Stomach smooth muscle (tissue), 2 donors: ENCODE measurements at regions not wholly inside any gene's neighbourhood (a gene's known extent, or its start where the extent isn't known, plus 50 kb on each side); places are given as distances from the start of the nearest gene placed in this dataset.

ENCODE experiments used
- H3K27ac ChIP-seq: one replicate; pipeline ENCODE4 v1.7.0; 2013; ENCODE audit warnings: mild to moderate bottlenecking, low read length, inconsistent platforms
- H3K27me3 ChIP-seq, 2 donors: one replicate each; pipeline ENCODE4 v1.7.0; 2013; ENCODE audit warnings: low read length in 2 of 2; ENCODE audit not compliant: insufficient read depth in 2 of 2, control insufficient read depth in 1 of 2
- H3K36me3 ChIP-seq, 2 donors: one replicate each; pipeline ENCODE4 v1.7.0; 2013; ENCODE audit warnings: low read length in 2 of 2; ENCODE audit not compliant: control insufficient read depth in 2 of 2, insufficient read depth in 2 of 2
- H3K4me1 ChIP-seq: one replicate; pipeline ENCODE4 v1.7.0; 2013; ENCODE audit warnings: low read length; ENCODE audit not compliant: control insufficient read depth, insufficient read depth
- H3K4me3 ChIP-seq, 2 donors: one replicate each; pipeline ENCODE4 v1.7.0; 2013; ENCODE audit warnings: low read length in 2 of 2
- H3K9ac ChIP-seq, 2 donors: one replicate each; pipeline ENCODE4 v1.7.0; 2013; ENCODE audit warnings: low read length in 2 of 2, mild to moderate bottlenecking in 1 of 2
- H3K9me3 ChIP-seq, 2 donors: one replicate each; pipeline ENCODE4 v1.7.0; 2013; ENCODE audit warnings: low read length in 2 of 2; ENCODE audit not compliant: control insufficient read depth in 2 of 2
- donor health status: healthy.
- donor health status: Pancreatic carcinoma.

DNA sequence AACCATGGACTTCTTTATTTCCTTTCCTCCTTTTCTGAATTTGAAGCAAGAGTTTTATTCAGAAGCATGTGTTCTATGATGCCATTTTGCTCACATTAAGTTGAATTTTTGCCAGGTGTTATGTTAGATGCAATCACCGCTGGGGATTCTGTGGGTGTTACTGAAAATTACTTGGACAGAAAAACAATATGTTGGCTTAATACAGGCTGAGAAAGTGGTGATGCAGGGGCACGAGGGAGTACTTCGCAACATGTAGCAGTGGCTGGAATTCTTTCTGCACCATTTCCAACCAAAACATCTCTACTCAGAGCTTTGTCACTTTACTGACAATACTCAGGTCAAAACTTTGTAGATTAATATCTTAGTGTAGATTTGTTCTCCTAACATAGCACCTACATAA lies 109.2 kb upstream of the PCDH18 start:
- H3K9me3 ChIP-seq = no peaks in the 10 kb centered on the region
- H3K4me1 ChIP-seq = no peaks in the 10 kb centered on the region
- no peak overlapping the region for H3K4me3 ChIP-seq
- no peaks in the 10 kb centered on the region for H3K36me3 ChIP-seq
- no peaks in the 10 kb centered on the region for H3K27me3 ChIP-seq
- no peak overlapping the region for H3K9ac ChIP-seq
- no peak overlapping the region for H3K27ac ChIP-seq

DNA sequence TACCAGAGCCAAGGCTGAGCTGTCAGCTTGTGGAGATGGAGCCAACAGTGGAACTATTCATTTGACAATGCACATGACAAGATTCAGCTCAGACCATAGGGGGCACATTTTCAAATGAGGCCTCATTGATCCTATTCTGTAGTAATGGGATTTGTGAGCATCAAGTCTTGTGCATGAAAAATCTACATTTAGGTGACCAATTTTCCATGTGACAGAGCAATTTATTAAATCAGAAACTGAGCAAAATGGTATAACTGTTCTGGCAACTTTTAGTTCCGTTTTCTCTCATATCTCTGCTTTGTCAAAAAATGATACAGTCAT lies 108.5 kb upstream of the PCDH18 start:
- Histone ChIP-seq H3K4me3 (no peak overlapping the region), H3K27me3 (no peaks in the 10 kb centered on the region), H3K4me1 (no peaks in the 10 kb centered on the region), H3K27ac (no peak overlapping the region), H3K36me3 (no peaks in the 10 kb centered on the region), H3K9ac (no peak overlapping the region), H3K9me3 (no peaks in the 10 kb centered on the region)

DNA sequence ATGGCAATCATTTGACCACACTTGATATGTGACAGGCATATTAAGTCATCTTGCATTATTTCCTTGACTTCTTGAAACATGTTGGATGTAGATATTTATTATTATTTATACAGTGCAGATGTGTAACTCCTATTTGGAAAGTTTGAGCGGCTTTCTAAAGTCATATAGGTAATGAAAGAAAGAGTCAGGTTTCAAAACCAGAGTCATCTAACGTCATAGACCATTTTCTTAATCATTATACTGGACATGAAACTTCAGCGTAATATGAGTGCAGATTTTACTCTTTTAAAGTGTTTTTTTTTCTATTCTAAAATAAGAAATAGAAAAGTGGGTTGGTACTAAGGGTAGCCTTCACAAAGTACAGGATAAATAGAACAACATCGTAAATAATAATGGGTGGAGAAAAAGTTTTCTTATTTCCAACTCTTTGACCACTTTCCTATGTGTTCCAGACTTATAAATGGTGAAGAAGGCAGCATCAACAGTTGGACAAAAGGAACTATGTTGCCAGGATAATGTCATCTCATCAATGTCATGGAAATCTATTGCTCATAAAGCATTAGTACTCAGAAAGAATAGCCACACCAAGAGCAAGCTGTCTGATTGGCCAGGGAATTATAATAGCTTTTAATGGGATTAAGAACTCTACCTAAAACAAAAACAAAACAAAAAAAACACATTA lies 108.0 kb upstream of the PCDH18 start:
- H3K9me3 ChIP-seq = no peaks in the 10 kb centered on the region
- H3K27me3 ChIP-seq = no peaks in the 10 kb centered on the region
- no peak overlapping the region for H3K9ac ChIP-seq
- no peak overlapping the region for H3K27ac ChIP-seq
- H3K4me3 ChIP-seq = no peak overlapping the region
- H3K4me1 ChIP-seq = no peaks in the 10 kb centered on the region
- no peaks in the 10 kb centered on the region for H3K36me3 ChIP-seq

DNA sequence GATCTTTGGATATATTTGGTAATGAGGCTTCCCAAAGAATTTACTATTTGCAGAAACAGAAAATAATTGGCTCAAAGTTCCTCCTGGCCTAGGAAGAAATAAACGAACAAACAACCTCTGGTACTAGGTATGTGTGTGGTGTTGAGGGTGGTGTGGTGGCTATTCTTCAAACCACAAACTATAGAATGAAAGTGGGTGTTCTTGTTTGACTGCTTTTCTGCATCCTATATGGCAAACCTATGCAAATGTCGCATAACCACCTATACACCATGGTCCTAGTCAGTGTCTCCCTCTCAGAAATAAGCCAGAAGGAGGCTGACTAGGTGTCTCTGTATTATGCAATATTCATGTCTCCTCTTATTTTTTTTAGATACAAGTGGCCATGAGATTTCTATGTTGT lies 106.6 kb upstream of the PCDH18 start:
- Histone ChIP-seq H3K36me3 (no peaks in the 10 kb centered on the region), H3K9ac (no peak overlapping the region), H3K27ac (no peak overlapping the region)

DNA sequence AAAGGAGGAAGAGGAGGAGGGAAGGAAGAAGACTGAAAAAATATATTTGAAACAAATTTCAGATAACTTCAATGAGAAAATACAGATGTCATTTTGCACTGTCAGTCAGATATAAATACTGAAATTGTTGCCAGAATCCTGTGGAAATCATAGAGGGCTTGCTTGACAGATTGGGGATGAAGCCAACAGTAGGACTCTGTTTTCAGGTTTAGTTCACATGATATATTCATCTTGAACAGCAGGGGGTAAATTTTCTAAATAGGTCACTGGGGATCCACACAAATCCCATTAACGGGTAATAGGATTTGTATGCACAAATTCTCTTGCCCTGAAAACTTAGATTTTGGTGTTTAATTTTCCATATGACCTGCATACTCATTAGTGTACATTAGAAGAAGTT lies 103.3 kb upstream of the PCDH18 start:
- Histone ChIP-seq H3K9me3 (no peaks in the 10 kb centered on the region), H3K9ac (no peak overlapping the region), H3K27ac (no peak overlapping the region), H3K27me3 (no peaks in the 10 kb centered on the region), H3K4me1 (no peaks in the 10 kb centered on the region), H3K4me3 (no peak overlapping the region), H3K36me3 (no peaks in the 10 kb centered on the region)

More for the DNA sequence above, 106.6 kb upstream of the PCDH18 start:
- Histone ChIP-seq H3K4me1 (no peaks in the 10 kb centered on the region), H3K9me3 (no peaks in the 10 kb centered on the region), H3K4me3 (no peak overlapping the region), H3K27me3 (no peaks in the 10 kb centered on the region)

DNA sequence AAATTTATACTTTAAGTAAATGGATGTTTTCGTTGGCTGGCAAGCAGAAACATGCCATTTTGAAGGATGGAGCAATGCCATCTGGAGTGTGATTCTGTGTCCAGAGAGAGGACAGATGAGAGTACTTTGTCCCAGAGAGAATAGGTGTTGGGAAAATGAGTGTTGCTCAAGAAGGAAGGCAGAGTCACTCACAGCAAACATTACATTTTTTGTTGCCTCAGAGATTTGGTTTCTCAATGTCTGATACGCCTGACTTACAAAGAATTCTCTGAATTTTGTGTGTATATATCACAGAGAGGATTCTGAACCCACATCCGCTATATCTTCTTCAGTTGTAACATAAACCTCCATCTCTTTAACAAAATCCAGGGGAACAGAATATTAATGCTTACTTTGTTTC lies 102.8 kb upstream of the PCDH18 start:
- Histone ChIP-seq H3K27ac (no peak overlapping the region), H3K27me3 (no peaks in the 10 kb centered on the region), H3K4me3 (no peak overlapping the region), H3K9ac (no peak overlapping the region), H3K4me1 (no peaks in the 10 kb centered on the region), H3K36me3 (no peaks in the 10 kb centered on the region), H3K9me3 (no peaks in the 10 kb centered on the region)

DNA sequence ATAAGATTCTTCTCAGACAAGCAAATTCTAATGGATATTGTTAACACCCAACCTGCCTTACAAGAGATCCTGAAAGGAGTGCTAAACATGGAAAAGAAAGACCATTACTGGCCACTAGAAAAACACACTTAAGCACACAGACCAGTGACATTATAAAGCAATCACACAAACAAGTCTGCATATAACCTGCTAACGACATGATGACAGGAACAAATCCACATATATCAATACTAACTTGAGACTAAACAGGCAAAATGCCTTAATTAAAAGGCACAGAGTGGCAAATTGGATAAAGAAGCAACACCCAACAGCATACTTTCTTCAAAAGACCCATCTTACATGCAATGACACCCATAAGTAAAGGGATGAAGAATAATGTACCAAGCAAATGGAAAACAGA lies 100.5 kb upstream of the PCDH18 start:
- Histone ChIP-seq H3K4me1 (no peaks in the 10 kb centered on the region), H3K27ac (no peak overlapping the region), H3K27me3 (no peaks in the 10 kb centered on the region), H3K9ac (no peak overlapping the region), H3K9me3 (no peaks in the 10 kb centered on the region), H3K4me3 (no peak overlapping the region), H3K36me3 (no peaks in the 10 kb centered on the region)

DNA sequence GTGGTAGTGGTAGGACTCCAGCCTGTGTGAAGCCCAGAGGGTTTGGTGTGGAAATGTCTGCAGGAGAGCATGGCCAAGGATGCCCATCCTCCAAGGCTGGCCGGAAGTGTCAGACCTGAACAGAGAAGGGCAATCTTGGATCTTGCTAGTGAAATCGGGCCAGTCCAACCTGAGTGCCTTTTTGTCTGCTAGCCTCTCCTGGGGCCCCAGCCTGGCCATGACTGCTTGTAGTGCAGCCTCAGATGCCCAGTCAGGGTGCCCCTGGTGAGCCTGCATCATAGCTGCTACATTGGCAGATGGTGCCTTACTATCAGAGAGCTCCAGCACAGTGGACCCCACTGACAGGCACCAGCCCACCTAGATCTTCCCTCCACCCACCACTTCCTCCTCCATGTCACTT lies 99.3 kb upstream of the PCDH18 start:
- Histone ChIP-seq H3K9me3 (no peaks in the 10 kb centered on the region), H3K4me1 (no peaks in the 10 kb centered on the region), H3K9ac (no peak overlapping the region), H3K36me3 (no peaks in the 10 kb centered on the region), H3K27me3 (no peaks in the 10 kb centered on the region), H3K4me3 (no peak overlapping the region), H3K27ac (no peak overlapping the region)

DNA sequence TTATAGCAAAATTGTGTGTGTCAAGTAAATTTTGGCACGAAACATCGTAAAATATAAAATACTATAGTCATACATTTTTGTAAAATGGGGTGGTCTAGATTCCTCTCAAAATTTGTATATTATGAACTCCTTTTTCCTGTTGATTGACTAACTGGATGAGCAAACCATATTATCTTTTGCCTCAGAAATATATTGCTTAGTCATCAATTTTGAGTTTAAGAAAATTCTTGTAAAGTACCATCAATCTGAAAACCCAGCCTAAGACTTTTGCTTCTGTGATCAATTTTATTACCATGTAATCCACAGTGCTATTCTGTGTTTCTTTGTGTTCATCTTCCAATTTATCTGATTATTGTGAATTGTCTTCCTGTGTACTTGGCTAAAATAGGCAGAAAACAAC lies 98.0 kb upstream of the PCDH18 start:
- H3K4me1 ChIP-seq = no peaks in the 10 kb centered on the region
- H3K4me3 ChIP-seq = no peak overlapping the region
- no peaks in the 10 kb centered on the region for H3K9me3 ChIP-seq
- H3K36me3 ChIP-seq = no peaks in the 10 kb centered on the region
- no peak overlapping the region for H3K27ac ChIP-seq
- H3K27me3 ChIP-seq = no peaks in the 10 kb centered on the region
- no peak overlapping the region for H3K9ac ChIP-seq

DNA sequence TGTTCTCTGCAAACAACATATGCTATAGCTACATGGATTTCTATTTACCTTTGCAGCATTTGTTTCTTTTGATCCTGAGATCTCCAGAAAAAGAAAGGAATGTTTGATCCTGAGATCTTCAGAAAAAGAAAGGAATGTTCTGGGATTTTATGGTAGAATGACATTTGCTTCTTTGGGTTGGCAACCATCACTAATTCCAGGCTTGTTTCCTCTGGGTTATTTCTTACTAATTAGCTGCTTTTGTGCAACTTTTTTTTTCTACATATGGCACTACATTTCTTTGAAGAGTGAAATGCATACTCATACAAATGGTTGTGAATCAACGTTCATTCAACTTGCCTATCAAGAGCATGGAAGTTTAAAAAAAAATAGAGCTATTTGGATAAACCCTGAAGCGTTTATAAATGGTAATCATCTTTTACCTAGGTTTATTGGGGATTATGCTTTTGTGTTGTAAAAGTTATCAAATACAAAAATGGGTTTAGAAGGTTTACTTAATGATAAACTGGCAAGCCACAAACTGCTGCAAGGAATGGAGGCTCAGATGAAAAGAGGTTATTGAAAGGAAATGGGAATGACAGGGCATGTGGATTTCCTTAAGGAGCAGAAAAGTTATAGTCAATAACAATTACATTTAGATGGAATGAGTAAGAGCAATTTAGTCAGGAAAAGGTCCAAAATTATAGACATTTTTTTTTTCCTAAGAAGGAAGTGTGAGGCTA lies 95.6 kb upstream of the PCDH18 start:
- no peaks in the 10 kb centered on the region for H3K36me3 ChIP-seq
- H3K9me3 ChIP-seq = no peaks in the 10 kb centered on the region
- no peak overlapping the region for H3K9ac ChIP-seq
- no peak overlapping the region for H3K4me3 ChIP-seq
- H3K27me3 ChIP-seq = no peaks in the 10 kb centered on the region
- no peaks in the 10 kb centered on the region for H3K4me1 ChIP-seq
- no peak overlapping the region for H3K27ac ChIP-seq

DNA sequence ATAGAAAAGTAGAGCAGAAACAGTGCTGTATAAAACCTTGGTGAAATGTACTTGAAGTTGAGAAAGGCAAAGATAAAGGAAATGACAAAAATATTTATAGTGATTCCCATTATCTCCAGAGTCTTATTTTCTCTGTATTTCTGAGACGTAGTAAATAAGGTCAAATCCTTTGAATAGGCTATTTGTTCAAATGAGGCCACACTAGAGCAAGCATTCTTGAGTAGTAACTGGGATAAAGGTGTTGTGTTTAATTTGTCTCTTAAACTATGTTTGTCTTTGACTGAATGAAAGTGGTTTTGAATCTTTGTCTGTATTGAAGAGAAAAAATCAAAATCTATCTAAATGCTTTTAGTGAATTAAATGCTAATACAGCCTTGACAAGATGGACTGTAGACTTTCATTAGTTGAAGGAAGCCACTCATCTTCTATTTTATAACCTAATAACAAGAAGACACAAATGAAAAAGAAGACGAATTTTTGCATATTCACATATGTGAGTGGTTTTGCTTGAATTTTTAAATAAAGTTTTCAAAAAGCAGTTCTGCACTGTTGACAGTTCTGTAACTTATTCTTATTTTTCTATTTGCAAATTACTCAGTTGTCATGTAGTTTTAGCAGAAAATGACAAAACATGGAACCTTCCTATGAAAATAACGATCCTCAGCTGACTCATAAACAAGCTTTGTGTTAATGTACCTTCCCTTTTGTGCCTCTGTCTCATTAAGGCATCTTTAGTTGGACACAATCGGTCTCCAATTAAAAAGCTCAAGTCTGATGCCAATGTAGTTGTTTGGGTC lies 94.8 kb upstream of the PCDH18 start:
- no peaks in the 10 kb centered on the region for H3K4me1 ChIP-seq
- H3K27ac ChIP-seq = no peak overlapping the region
- H3K36me3 ChIP-seq = no peaks in the 10 kb centered on the region
- H3K4me3 ChIP-seq = no peak overlapping the region
- no peaks in the 10 kb centered on the region for H3K27me3 ChIP-seq
- no peak overlapping the region for H3K9ac ChIP-seq
- H3K9me3 ChIP-seq = no peaks in the 10 kb centered on the region
